Lung microvascular endothelial cell (primary cell): ENCODE measurements at regions not wholly inside any gene's neighbourhood (a gene's known extent, or its start where the extent isn't known, plus 50 kb on each side); places are given as distances from the start of the nearest gene placed in this dataset.
"Not testable (repeated sequence)": the region's sequence is repeated elsewhere in the genome, so short reads cannot be mapped to it uniquely, and the experiment has no call there.

Source experiments
- DNase-seq, 2 donors: peaks; one replicate each; pipeline versions ENCODE4 v3.0.0 to v3.0.0-alpha.2; 2010; ENCODE audit warnings: low read depth in 2 of 2

- no peak for DNase-seq
These were observed 182.3 kb upstream of the MAST4 start for GRCh38 chr5:66413931-66414330.

- peak; percentile 4 to 11 for DNase-seq
These were observed 181.0 kb upstream of the MAST4 start for GRCh38 chr5:66415208-66415607.

- DNase-seq: no peak
These were observed 179.5 kb upstream of the MAST4 start for GRCh38 chr5:66416698-66417097.

- DNase-seq: no peak
These were observed 178.4 kb upstream of the MAST4 start for GRCh38 chr5:66417781-66418180.

GRCh38 chr5:66423484-66423883, 172.7 kb upstream of the MAST4 start:
- DNase-seq: no peak

- DNase-seq: no peak
These were observed 170.4 kb upstream of the MAST4 start for GRCh38 chr5:66425842-66426241.

- no peak for DNase-seq
These were observed 169.7 kb upstream of the MAST4 start for GRCh38 chr5:66426259-66427138.

- no peak for DNase-seq
These were observed 169.1 kb upstream of the MAST4 start for GRCh38 chr5:66427139-66427442.

- no peak for DNase-seq
These were observed 159.5 kb upstream of the MAST4 start for GRCh38 chr5:66436721-66437120.

GRCh38 chr5:66438087-66438486, 158.1 kb upstream of the MAST4 start:
- no peak for DNase-seq

- DNase-seq: no peak
These were observed 157.5 kb upstream of the MAST4 start for GRCh38 chr5:66438696-66439095.

- peak in 1 of 2 donors; percentile 66 for DNase-seq
These were observed 156.0 kb upstream of the MAST4 start for GRCh38 chr5:66440202-66440680.

- no peak for DNase-seq
These were observed 154.8 kb upstream of the MAST4 start for GRCh38 chr5:66441351-66441750.

- peak in 1 of 2 donors; percentile 5 for DNase-seq
These were observed 153.2 kb upstream of the MAST4 start for GRCh38 chr5:66442951-66443445.

GRCh38 chr5:66443462-66444130, 152.6 kb upstream of the MAST4 start:
- DNase-seq: peak in 1 of 2 donors; percentile 38

- DNase-seq: not testable (repeated sequence)
These were observed 148.1 kb upstream of the MAST4 start for GRCh38 chr5:66448070-66448469.

GRCh38 chr5:66450237-66450636, 146.0 kb upstream of the MAST4 start:
- no peak for DNase-seq

GRCh38 chr5:66450988-66451387, 145.2 kb upstream of the MAST4 start:
- DNase-seq: no peak

- no peak for DNase-seq
These were observed 144.1 kb upstream of the MAST4 start for GRCh38 chr5:66452109-66452508.

- peak; percentile 1 to 51 for DNase-seq
These were observed 141.8 kb upstream of the MAST4 start for GRCh38 chr5:66454186-66455078.

- no peak for DNase-seq
These were observed 136.5 kb upstream of the MAST4 start for GRCh38 chr5:66459728-66460127.

- no peak for DNase-seq
These were observed 128.6 kb upstream of the MAST4 start for GRCh38 chr5:66467564-66467963.
